Astrocyte (in vitro differentiated cells and primary cell): ENCODE measurements at regions not wholly inside any gene's neighbourhood (a gene's known extent, or its start where the extent isn't known, plus 50 kb on each side); places are given as distances from the start of the nearest gene placed in this dataset.
A peak's percentile ranks its signal among the peaks of the same experiment; 100 is the strongest.

Source experiments
- DNase-seq: peaks from one replicate; pipeline ENCODE4 v3.0.0-alpha.2; 2010; ENCODE audit warnings: low read depth
- FAIRE-seq: peaks from 2 replicates; lab custom pipeline; 2011; peaks lifted over from hg19 to GRCh38; lab: Jason Lieb, UNC
- H2AFZ ChIP-seq: 2 replicates; pipeline ENCODE4 v1.6.0; 2012; ENCODE audit warnings: low read depth, low read length, inconsistent platforms
- H3K27ac ChIP-seq: 2 replicates; pipeline ENCODE4 v1.5.1; 2011; ENCODE audit warnings: low read depth, low read length, inconsistent platforms
- H3K27me3 ChIP-seq: 2 replicates; pipeline ENCODE4 v1.6.0; 2011; ENCODE audit warnings: low read length, inconsistent platforms; ENCODE audit not compliant: insufficient read depth
- H3K36me3 ChIP-seq: 2 replicates; pipeline ENCODE4 v1.5.1; 2011; ENCODE audit warnings: low read length, inconsistent platforms; ENCODE audit not compliant: insufficient read depth
- H3K4me1 ChIP-seq: 2 replicates; pipeline ENCODE4 v1.5.1; 2011; ENCODE audit warnings: low read length, inconsistent platforms; ENCODE audit not compliant: insufficient read depth
- H3K4me2 ChIP-seq: 2 replicates; pipeline ENCODE4 v1.6.0; 2012; ENCODE audit warnings: low read length, inconsistent platforms
- H3K4me3 ChIP-seq: 2 replicates; pipeline ENCODE4 v1.5.1; 2011; ENCODE audit warnings: low read depth, mild to moderate bottlenecking, low read length, inconsistent platforms; ENCODE audit not compliant: insufficient read depth
- H3K79me2 ChIP-seq: 2 replicates; pipeline ENCODE4 v1.6.0; 2012; ENCODE audit warnings: mild to moderate bottlenecking, low read length, inconsistent platforms; ENCODE audit not compliant: insufficient read depth
- H3K9ac ChIP-seq: 2 replicates; pipeline ENCODE4 v1.6.0; 2012; ENCODE audit warnings: mild to moderate bottlenecking, low read length, inconsistent platforms
- H3K9me3 ChIP-seq: 2 replicates; pipeline ENCODE4 v1.5.1; 2012; ENCODE audit warnings: low read depth, mild to moderate bottlenecking, low read length, inconsistent platforms; ENCODE audit not compliant: insufficient read depth
- H4K20me1 ChIP-seq: 2 replicates; pipeline ENCODE4 v1.6.0; 2012; ENCODE audit warnings: low read length, inconsistent platforms; ENCODE audit not compliant: insufficient read depth
- H3K27ac Mint-ChIP-seq: one replicate; pipeline ENCODE4 v1.8.0; 2021; ENCODE audit warnings: mild to moderate bottlenecking, mixed read lengths; ENCODE audit not compliant: unreplicated experiment
- H3K27me3 Mint-ChIP-seq: one replicate; pipeline ENCODE4 v1.8.0; 2021; ENCODE audit warnings: low read depth, mixed read lengths; ENCODE audit not compliant: unreplicated experiment
- H3K36me3 Mint-ChIP-seq: one replicate; pipeline ENCODE4 v1.8.0; 2021; ENCODE audit warnings: low read depth, mixed read lengths; ENCODE audit not compliant: unreplicated experiment
- H3K4me1 Mint-ChIP-seq: one replicate; pipeline ENCODE4 v1.8.0; 2021; ENCODE audit warnings: low read depth, mixed read lengths; ENCODE audit not compliant: unreplicated experiment
- H3K4me3 Mint-ChIP-seq: one replicate; pipeline ENCODE4 v1.8.0; 2021; ENCODE audit warnings: mild to moderate bottlenecking, moderate library complexity, mixed read lengths; ENCODE audit not compliant: unreplicated experiment
- H3K9me3 Mint-ChIP-seq: one replicate; pipeline ENCODE4 v1.8.0; 2021; ENCODE audit warnings: mild to moderate bottlenecking, mixed read lengths; ENCODE audit not compliant: unreplicated experiment
- EZH2 ChIP-seq: IDR thresholded peaks from 2 replicates; pipeline ENCODE4 v1.6.1; 2012; ENCODE audit warnings: mild to moderate bottlenecking, low read length, inconsistent platforms; ENCODE audit not compliant: insufficient read depth
- TF ChIP-seq, protein P1 (sequence below): IDR thresholded peaks from 2 replicates; pipeline ENCODE4 v1.5.1; 2011; ENCODE audit warnings: low read depth, mild to moderate bottlenecking, inconsistent platforms, low read length, moderate library complexity; ENCODE audit not compliant: insufficient read depth

DNA sequence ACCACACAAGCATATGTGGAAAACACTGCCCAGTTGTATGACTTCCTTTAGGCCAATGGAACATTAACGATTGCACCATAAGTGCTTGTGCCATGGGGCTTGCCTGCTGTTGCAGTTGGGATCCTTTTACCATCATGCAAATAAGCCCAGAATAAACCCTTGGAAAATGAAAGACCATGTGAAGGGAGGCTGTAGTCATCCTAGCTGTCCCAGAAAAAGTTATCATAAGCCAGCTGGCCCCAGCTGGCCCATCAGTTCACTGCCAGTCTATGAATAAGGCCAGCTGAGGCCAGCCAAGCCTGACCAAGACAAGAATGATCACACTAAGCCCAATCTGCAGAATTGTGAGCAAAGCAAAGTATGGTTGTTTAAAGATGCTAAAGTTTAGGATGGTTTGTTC is 253.9 kb upstream of the ARHGAP20 start:
- Histone ChIP-seq H3K9me3 (no peaks in the 10 kb centered on the region), H2AFZ (no peak overlapping the region), H3K27me3 (peaks cover 6% of the 10 kb centered on the region), H3K4me3 (no peak overlapping the region), H3K4me2 (no peak overlapping the region), H3K9ac (no peak overlapping the region), H3K27ac (no peak overlapping the region), H4K20me1 (no peaks in the 10 kb centered on the region), H3K4me1 (no peaks in the 10 kb centered on the region), H3K79me2 (no peaks in the 10 kb centered on the region), H3K36me3 (no peaks in the 10 kb centered on the region)
- peaks cover 2% of the 10 kb centered on the region for H3K4me1 Mint-ChIP-seq
- no peaks in the 10 kb centered on the region for H3K36me3 Mint-ChIP-seq
- peaks cover 3% of the 10 kb centered on the region for H3K9me3 Mint-ChIP-seq
- DNase-seq = no peak
- no peak overlapping the region for H3K27ac Mint-ChIP-seq
- no peak for FAIRE-seq
- TF ChIP-seq, protein P1, sequence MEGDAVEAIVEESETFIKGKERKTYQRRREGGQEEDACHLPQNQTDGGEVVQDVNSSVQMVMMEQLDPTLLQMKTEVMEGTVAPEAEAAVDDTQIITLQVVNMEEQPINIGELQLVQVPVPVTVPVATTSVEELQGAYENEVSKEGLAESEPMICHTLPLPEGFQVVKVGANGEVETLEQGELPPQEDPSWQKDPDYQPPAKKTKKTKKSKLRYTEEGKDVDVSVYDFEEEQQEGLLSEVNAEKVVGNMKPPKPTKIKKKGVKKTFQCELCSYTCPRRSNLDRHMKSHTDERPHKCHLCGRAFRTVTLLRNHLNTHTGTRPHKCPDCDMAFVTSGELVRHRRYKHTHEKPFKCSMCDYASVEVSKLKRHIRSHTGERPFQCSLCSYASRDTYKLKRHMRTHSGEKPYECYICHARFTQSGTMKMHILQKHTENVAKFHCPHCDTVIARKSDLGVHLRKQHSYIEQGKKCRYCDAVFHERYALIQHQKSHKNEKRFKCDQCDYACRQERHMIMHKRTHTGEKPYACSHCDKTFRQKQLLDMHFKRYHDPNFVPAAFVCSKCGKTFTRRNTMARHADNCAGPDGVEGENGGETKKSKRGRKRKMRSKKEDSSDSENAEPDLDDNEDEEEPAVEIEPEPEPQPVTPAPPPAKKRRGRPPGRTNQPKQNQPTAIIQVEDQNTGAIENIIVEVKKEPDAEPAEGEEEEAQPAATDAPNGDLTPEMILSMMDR = no peak
- TF ChIP-seq EZH2 = no peak
- no peak overlapping the region for H3K4me3 Mint-ChIP-seq
- H3K27me3 Mint-ChIP-seq = peaks cover 10% of the 10 kb centered on the region

DNA sequence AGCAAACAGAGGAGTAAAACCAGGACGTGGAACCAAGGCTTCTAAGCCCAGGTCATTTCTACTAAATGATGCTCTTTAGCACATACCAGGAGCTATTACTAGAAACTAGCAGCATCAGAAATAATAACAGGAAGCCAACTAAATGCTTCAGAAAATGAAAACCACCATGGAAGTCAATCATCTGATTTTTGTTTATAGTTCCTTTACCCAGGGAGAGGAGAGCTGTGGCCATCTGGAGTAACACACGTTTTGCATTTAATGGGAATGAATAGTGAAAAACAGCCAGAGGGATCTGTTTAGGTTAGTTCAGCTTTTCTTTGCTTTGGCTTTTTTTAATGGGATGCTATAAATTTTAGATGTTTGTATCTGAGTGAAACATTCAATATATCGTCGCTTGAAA is 250.7 kb upstream of the ARHGAP20 start:
- Histone ChIP-seq H3K79me2 (no peaks in the 10 kb centered on the region), H3K36me3 (no peaks in the 10 kb centered on the region), H3K9ac (no peak overlapping the region), H4K20me1 (no peaks in the 10 kb centered on the region), H3K27me3 (no peaks in the 10 kb centered on the region), H3K9me3 (no peaks in the 10 kb centered on the region), H3K4me3 (no peak overlapping the region), H3K4me1 (no peaks in the 10 kb centered on the region), H2AFZ (no peak overlapping the region), H3K4me2 (no peak overlapping the region), H3K27ac (no peak overlapping the region)
- TF ChIP-seq, protein P1 = no peak
- no peak for TF ChIP-seq EZH2
- H3K9me3 Mint-ChIP-seq = peaks cover 3% of the 10 kb centered on the region
- no peaks in the 10 kb centered on the region for H3K4me1 Mint-ChIP-seq
- DNase-seq = peak; percentile 4
- FAIRE-seq = no peak
- H3K36me3 Mint-ChIP-seq = no peaks in the 10 kb centered on the region
- no peak overlapping the region for H3K27ac Mint-ChIP-seq
- no peak overlapping the region for H3K4me3 Mint-ChIP-seq
- H3K27me3 Mint-ChIP-seq = peaks cover 10% of the 10 kb centered on the region

DNA sequence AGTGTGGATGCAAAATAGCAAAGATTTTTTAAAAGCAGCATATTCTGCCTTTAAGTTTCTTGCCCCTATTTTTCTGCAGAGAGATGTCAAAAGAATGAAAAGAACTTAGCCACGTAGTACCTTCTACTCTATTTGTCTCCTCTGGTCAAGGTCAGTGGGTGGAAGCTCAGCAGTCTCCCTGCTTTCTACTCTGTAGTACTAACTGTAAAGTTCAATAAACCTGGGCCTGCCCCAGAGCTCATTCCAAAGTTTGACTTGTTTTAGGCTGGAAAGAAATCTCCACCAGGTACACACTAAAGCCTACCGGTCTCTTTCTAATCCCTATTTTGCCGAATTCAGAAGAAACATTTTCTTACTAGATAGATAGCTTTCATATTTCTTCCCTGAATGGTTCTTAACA is 247.9 kb upstream of the ARHGAP20 start:
- DNase-seq (no peak), FAIRE-seq (no peak)
- H3K4me1 ChIP-seq = no peaks in the 10 kb centered on the region
- Mint-ChIP-seq H3K27ac (no peak overlapping the region), H3K36me3 (no peaks in the 10 kb centered on the region), H3K4me3 (no peak overlapping the region), H3K27me3 (peaks cover 10% of the 10 kb centered on the region), H3K4me1 (no peaks in the 10 kb centered on the region), H3K9me3 (no peaks in the 10 kb centered on the region)
- H3K9me3 ChIP-seq = no peaks in the 10 kb centered on the region
- no peak overlapping the region for H3K9ac ChIP-seq
- H3K79me2 ChIP-seq = no peaks in the 10 kb centered on the region
- H3K27ac ChIP-seq = no peak overlapping the region
- no peak overlapping the region for H3K4me2 ChIP-seq
- H3K36me3 ChIP-seq = no peaks in the 10 kb centered on the region
- H4K20me1 ChIP-seq = no peaks in the 10 kb centered on the region
- H2AFZ ChIP-seq = no peak overlapping the region
- H3K4me3 ChIP-seq = no peak overlapping the region
- TF ChIP-seq, protein P1 = no peak
- no peak for TF ChIP-seq EZH2
- no peaks in the 10 kb centered on the region for H3K27me3 ChIP-seq
